GM23248 (cell line): ENCODE measurements at regions not wholly inside any gene's neighbourhood (a gene's known extent, or its start where the extent isn't known, plus 50 kb on each side); places are given as distances from the start of the nearest gene placed in this dataset.

Experiments used
- EZH2 ChIP-seq: fragments of 200-600 bp; sonication (generic); IDR thresholded peaks from 2 replicates; pipeline ENCODE4 v1.6.1; 2018; ENCODE audit warnings: antibody characterized with exemption, mild to moderate bottlenecking; ENCODE audit not compliant: insufficient read depth, poor library complexity, severe bottlenecking
- EZH2phosphoT487 ChIP-seq: fragments of 200-600 bp; sonication (generic); IDR thresholded peaks from 2 replicates; pipeline ENCODE4 v1.6.1; 2018; ENCODE audit warnings: antibody characterized with exemption, moderate library complexity, mild to moderate bottlenecking, low read depth; ENCODE audit not compliant: insufficient read depth

- no peak for TF ChIP-seq EZH2
- TF ChIP-seq EZH2phosphoT487: no peak
These were observed 69.2 kb upstream of the PPP2R2D start for GRCh38 chr10:131831561-131831960.
